NCI-H2196 treated with DMSO at 0.1 percent for 48 hours (cell line): ENCODE measurements at regions not wholly inside any gene's neighbourhood (a gene's known extent, or its start where the extent isn't known, plus 50 kb on each side); places are given as distances from the start of the nearest gene placed in this dataset.
"Not testable (repeated sequence)": the region's sequence is repeated elsewhere in the genome, so short reads cannot be mapped to it uniquely, and the experiment has no call there.

Experiments used
- DNase-seq: peaks from one replicate; lab custom pipeline; 2025; ENCODE audit not compliant: unreplicated experiment; lab: John Stamatoyannopoulos, UW

GRCh38 chr16:29311461-29312344 lies 94.8 kb downstream of the NPIPB11 start:
- no peak for DNase-seq

GRCh38 chr16:29310852-29311314 lies 95.6 kb downstream of the NPIPB11 start:
- no peak for DNase-seq

DNA sequence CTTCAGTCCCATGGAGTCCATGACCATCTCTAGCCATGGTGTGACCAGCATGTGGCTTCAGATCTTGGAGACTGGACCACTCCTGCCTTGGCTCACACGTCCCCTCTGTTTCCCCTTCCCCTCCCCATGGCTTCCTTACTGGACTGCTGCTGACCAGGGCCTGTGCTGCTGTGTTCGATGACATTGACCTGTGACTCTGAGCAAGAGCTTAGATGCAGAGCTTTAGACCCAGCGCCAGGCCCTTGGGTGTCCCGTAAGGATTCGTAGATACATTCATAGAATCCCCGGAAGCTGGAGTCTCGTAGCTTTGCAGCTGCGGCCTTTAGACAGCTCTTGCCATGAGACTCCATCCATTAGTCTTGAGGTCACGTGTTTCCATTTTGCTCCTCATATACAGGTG lies 96.3 kb downstream of the NPIPB11 start:
- DNase-seq, result not testable (repeated sequence)

DNA sequence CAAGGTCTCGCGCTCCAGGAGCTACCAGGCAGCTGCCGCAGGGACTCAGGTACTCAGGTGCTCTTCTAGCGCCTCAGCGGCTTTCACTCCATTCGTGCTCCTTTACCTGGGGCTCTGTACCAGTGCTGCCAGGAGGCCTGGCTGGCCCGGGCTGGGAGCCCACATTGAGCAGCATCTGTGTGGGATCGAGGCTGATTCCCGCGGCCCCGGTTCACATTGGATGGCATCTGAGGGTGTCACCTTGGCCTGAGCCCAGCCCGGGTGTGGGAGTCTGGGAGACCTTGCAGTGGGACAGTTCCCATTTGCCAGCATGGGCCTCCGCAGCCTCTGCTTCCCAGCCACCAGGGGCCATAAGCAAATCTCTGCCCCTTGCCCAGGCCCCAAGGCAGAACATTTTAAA lies 96.9 kb downstream of the NPIPB11 start:
- not testable (repeated sequence) for DNase-seq

DNA sequence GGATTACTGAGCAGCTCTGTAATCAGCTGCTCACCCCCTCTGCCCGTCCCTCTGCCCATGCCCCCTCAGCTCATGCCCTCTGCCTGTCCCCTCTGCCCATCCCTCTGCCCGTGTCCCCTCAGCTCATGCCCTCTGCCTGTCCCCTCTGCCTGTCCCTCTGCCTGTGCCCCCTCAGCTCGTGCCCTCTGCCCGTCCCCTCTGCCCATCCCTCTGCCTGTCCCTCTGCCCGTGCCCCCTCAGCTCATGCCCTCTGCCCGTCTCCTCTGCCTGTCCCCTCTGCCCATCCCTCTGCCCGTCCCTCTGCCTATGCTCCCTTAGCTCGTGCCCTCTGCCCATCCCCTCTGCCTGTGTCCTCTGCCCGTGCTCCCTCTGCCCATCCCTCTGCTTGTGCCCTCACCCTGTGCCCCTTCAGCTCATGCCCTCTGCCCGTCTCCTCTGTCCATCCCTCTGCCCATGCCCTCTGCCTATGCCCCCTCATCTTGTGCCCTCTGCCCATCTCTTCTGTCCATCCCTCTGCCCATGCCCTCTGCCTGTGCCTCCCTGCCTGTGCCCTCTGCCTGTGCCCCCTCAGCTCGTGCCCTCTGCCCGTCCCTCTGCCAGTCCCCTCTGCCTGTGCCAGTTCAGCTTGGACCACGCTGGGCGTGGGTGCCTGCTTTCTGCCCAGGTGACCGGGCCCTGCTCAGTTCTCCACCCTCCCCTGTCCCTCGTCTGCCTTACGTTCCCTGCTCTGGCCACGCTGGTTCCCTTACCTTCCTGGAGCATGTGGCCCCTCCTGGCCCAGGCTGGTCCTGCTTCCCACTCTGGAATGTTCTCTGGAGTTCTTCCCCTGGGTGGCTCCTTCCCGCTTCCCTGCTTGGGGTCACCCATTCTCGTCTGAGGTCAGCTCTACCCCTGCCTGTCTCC lies 97.6 kb downstream of the NPIPB11 start:
- DNase-seq, result no peak

DNA sequence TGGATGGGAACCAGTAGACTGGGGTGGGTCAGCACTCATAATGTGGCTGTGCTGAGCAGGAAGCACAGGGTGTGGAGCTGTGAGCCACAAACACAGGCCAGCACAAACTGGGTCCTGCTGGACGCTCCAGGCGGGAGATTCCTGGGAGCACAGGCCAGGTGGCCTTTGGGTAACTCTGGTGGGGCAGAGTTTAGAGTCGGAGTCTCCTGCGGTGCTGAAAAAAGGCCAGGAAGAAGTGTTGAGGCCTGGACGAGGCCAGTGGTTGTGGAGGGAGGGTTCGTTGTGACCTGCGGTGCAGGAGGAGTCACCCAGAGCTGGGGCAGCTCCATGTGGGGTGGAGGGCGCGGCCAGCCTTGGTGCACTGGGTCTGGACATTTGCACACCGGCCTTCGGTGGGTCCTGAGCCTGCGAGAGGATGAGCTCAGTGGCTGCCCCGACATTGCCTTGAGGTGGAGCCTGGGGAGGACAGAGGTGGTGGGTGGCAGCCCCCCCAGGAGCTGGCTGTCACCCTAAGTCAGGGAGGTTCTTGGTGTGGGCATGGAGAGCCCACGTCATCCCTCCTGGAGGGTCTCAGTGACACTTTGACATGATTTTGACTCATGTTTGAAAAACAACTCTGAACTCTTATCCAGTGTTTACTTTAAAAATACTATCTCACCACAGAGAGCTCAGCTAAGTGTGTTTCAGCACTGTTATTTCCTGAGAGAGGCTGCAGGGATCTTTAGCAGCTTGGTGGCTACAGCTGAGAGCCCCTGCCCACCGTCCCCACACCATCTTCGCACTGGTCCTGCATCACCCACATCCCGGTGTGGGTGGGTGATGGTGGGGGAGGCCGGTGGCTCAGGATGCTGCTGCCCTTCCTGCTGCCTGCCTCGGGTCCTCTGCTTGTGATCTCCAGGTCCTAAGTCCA lies 98.7 kb downstream of the NPIPB11 start:
- no peak for DNase-seq

DNA sequence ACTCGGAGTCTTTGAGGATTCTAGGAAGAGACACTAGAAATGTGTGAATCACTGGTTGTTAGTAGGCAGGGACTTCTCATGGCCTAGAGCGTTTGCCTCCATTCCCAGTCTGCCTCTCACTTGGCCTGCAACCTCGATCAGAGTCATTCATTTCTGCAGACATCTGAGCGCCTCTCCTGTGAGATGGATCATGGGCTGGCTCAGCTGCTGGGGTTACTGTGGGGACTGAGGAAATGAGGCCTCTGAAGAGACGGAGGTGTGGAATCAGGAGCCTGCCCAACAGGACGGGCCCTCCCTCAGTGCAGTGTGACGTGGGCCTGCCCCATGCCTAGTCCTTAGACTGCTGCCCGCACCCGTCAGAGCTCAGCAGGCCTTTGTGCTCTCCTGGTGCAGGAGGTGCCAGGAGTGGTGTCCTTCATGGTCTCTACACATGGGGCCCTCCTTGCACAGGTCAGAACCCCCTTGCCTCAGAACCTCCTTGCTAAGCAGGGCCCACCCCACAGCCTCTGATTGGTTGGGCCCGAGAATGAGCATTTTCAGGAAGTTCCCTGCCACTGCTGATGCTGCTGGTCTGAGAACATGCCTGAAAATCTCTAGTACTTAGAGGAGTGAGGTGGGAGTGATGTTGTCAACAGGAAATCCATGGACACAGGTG lies 99.4 kb downstream of the NPIPB11 start:
- DNase-seq, result no peak

DNA sequence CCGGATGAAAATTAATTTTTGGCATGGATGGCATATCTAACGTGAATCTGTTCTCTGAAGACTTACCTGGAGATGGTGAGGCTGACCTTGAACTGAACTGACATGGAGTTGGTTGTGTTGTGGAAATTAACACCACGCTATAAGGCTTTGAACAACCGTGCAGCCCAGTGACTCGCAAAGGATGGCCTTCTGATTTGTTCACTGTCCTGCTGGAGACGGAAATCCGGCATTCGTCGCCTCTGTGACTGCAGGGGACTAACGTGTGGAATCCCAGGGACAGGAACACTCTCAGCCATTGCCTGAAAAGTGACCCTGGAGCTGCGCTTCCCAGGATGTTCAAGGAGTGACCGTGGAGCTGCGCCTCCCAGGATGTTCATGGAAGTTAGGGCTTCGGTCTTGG lies 100.3 kb downstream of the NPIPB11 start:
- no peak for DNase-seq

- DNase-seq, result not testable (repeated sequence)
Measured at GRCh38 chr16:29305018-29305417, 101.5 kb downstream of the NPIPB11 start.

DNA sequence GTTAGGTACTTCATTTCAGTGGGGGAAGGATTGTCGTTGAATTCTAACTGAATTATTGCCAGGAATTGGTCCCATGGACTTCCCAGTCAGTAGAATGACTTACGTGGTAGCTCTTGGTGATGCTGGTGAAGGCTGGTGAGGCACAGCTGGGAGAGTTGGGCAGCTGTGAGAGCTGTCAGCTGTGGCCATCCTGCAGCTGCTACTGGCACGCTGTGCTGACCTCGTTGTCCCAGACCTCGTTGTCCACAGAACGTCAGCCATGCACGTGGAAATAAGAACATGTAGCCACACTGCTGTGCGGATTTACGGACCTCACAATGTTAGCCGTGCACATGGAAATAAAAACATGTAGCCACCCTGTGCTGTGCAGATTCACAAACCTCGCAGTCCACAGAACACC lies 102.3 kb downstream of the NPIPB11 start:
- no peak for DNase-seq

DNA sequence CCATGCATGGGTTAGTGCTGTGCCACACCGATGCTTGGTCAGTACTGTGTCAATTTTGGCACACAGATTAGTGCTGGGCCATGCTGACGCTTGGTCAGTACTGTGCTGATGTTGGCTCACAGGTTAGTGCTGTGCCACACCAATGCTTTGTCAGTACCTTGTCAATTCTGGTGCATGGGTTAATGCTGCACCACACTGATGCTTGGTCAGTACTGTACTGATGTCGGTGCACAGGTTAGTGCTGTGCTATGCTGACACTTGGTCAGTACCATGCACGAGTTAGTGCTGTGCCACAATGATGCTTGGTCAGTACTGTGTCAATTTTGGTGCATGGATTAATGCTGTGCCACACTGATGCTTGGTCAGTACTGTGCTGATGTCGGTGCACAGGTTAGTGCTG lies 103.0 kb downstream of the NPIPB11 start:
- DNase-seq, result no peak

GRCh38 chr16:29302976-29303375 lies 103.5 kb downstream of the NPIPB11 start:
- DNase-seq, result no peak

DNA sequence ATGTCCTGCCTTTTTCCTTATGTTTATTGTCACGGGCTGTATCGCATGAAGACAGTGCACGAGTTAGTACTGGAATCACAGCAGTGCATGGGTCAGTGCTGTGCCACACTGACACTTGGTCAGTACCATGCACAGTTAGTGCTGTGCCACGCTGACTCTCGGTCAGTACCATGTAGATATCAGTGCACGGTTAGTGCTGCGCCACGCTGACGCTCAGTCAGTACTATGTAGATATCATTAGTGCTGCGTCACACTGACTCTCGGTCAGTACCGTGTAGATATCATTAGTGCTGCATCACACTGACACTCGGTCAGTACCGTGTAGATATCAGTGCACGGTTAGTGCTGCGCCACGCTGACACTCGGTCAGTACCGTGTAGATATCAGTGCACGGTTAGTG lies 104.1 kb downstream of the NPIPB11 start:
- DNase-seq, result not testable (repeated sequence)

DNA sequence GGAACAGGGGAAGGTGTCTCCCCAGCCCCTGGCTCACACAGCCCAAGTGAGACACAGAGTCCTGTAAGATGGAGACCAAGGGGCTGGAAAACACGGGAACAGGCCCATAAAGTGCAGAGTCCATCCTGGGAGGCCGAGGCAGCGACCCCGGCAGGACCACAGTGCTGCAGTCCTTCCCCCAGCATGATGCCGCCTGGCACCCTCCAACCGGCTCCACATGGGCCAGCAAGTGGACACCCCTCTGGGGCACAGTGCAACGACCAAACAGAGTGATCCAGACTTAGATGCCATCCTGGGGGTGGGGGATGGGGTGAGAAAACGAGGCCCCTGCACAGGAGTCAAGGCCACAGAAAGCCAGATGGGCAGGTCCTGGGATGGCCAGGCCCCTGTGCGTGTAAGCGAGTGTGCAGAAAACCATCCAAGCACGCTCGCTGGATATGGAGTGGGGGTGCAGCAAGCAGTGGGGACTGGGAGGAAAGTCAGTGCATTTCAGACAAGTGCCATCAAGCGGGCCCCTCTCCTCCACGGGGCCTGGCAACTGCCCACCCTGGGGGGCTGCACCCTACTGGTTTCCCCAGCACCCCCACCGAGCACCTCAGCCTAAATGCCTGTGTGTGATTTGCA lies 104.7 kb downstream of the NPIPB11 start:
- not testable (repeated sequence) for DNase-seq

GRCh38 chr16:29300541-29301535 lies 105.7 kb downstream of the NPIPB11 start:
- DNase-seq, result not testable (repeated sequence)

DNA sequence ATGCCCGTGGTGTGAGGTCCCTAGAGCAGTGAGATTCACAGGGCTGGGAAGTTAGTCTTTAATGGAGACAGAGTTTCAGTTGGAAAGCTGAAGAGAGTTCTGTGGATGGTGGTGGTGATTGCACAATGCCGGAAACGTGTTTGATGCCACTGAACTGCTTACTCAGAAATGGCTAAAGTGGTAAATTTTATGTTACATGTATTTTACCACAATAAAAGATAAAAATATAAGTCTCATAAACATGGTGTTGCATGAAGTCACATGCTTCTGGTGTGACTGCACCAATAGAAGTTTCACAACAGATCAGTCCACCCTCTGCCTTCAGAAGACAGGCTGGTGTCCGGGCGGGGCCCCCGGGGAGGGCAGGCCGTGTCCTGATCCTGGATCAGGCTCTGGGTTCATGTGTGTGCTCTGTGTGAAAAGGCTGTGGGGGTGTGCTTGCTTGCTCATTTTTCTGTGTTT lies 106.5 kb downstream of the NPIPB11 start:
- DNase-seq, result not testable (repeated sequence)

DNA sequence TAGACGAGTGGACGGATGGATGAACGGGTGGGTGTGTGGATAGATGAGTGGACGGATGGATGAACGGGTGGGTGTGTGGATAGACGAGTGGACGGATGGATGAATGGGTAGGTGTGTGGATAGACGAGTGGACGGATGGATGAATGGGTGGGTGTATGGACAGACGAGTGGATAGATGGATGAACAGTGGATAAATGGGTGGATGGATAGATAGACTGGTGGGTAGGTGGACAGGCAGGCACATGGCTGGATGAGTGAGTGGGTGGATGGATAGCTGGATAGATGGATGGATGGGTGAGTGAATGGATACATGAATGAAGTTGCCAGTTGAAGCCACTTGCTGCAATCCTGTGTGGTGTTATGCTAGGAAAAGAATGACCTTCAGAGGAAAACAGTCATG lies 107.5 kb downstream of the NPIPB11 start:
- not testable (repeated sequence) for DNase-seq

DNA sequence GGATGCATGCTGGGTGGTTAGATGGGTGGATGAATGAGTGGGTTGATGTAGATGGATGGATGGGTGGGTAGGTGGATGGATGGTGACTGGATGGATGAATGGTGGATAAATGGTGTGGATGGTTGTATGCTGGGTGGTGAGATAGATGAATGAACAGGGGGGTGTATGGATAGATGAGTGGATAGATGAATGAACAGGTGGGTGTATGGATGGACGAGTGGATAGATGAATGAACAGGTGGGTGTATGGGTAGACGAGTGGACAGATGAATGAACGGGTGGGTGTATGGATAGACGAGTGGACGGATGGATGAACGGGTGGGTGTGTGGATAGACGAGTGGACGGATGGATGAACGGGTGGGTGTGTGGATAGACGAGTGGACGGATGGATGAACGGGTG lies 108.2 kb downstream of the NPIPB11 start:
- not testable (repeated sequence) for DNase-seq
